Activated CD4-positive, alpha-beta T cell treated with anti-CD3 and anti-CD28 coated beads for 36 hours (primary cell): ENCODE measurements at regions not wholly inside any gene's neighbourhood (a gene's known extent, or its start where the extent isn't known, plus 50 kb on each side); places are given as distances from the start of the nearest gene placed in this dataset.

ENCODE experiments used
- ATAC-seq: fragments of 200-7000 bp; cut with Tn5 transposase; one replicate; pipeline ENCODE4 v1.10.0; 2021; ENCODE audit warnings: mild to moderate bottlenecking, moderate library complexity
- CTCF ChIA-PET: fragments of 350-600 bp; sonication (Branson Sonifier 250); formaldehyde crosslinking; loops from one replicate; lab custom pipeline; 2021; ENCODE audit warnings: antibody characterized with exemption; lab: Charles Lee
- POLR2A ChIA-PET: fragments of 350-600 bp; sonication (Branson Sonifier 250); formaldehyde crosslinking; loops from one replicate; lab custom pipeline; 2021; ENCODE audit warnings: antibody characterized with exemption, inconsistent platforms; lab: Charles Lee
- DNase-seq: peaks from one replicate; pipeline ENCODE4 v3.0.0-alpha.2; 2020
- H3K27ac Mint-ChIP-seq: one replicate; pipeline ENCODE4 v1.8.0; 2021; ENCODE audit warnings: mixed read lengths
- H3K27me3 Mint-ChIP-seq: one replicate; pipeline ENCODE4 v1.8.0; 2021; ENCODE audit warnings: mixed read lengths
- H3K36me3 Mint-ChIP-seq: one replicate; pipeline ENCODE4 v1.8.0; 2021; ENCODE audit warnings: low read depth, mixed read lengths
- H3K4me1 Mint-ChIP-seq: one replicate; pipeline ENCODE4 v1.8.0; 2021; ENCODE audit warnings: mixed read lengths
- H3K4me3 Mint-ChIP-seq: one replicate; pipeline ENCODE4 v1.8.0; 2021; ENCODE audit warnings: mild to moderate bottlenecking, moderate library complexity, mixed read lengths
- H3K9me3 Mint-ChIP-seq: one replicate; pipeline ENCODE4 v1.8.0; 2021; ENCODE audit warnings: low read depth, mixed read lengths
- intact Hi-C, 2 experiments: fragments of 100-400 bp; cut with DNase I in 1 of 2; cut with micrococcal nuclease in 1 of 2; formaldehyde crosslinking; loops; one replicate each; pipeline versions ENCODE4 v1.14.2 to v1.15.1; 2022 to 2024; cut with DNase I, micrococcal nuclease

- ATAC-seq (no peak), DNase-seq (no peak)
- Mint-ChIP-seq H3K27ac (no peak overlapping the region), H3K4me3 (no peak overlapping the region), H3K27me3 (peaks cover 3% of the 10 kb centered on the region), H3K4me1 (no peaks in the 10 kb centered on the region), H3K9me3 (peaks cover 3% of the 10 kb centered on the region), H3K36me3 (no peaks in the 10 kb centered on the region)
- intact Hi-C loops, result no loop called here
- ChIA-PET POLR2A (no interaction called here), CTCF (no interaction called here)
Measured at GRCh38 chr7:131956864-131957263, 400.4 kb upstream of the PODXL start.

- ATAC-seq (no peak), DNase-seq (no peak)
- intact Hi-C loops, result no loop called here
- H3K27me3 Mint-ChIP-seq, result peaks cover 5% of the 10 kb centered on the region
- POLR2A ChIA-PET, result no interaction called here
- CTCF ChIA-PET, result no interaction called here
- no peak overlapping the region for H3K4me3 Mint-ChIP-seq
- H3K36me3 Mint-ChIP-seq, result no peaks in the 10 kb centered on the region
- peaks cover 3% of the 10 kb centered on the region for H3K9me3 Mint-ChIP-seq
- H3K27ac Mint-ChIP-seq, result no peak overlapping the region
- H3K4me1 Mint-ChIP-seq, result no peaks in the 10 kb centered on the region
Measured at GRCh38 chr7:131955679-131956078, 399.3 kb upstream of the PODXL start.

GRCh38 chr7:131953184-131953583, 396.8 kb upstream of the PODXL start:
- Mint-ChIP-seq H3K4me1 (no peaks in the 10 kb centered on the region), H3K27ac (no peak overlapping the region), H3K36me3 (no peaks in the 10 kb centered on the region), H3K4me3 (no peak overlapping the region), H3K9me3 (peaks cover 3% of the 10 kb centered on the region), H3K27me3 (peaks cover 11% of the 10 kb centered on the region)
- CTCF ChIA-PET, result interaction anchor here (0.7 kb wide), 1 partner anchor 43 kb away, joined by 4 read pairs; no protein-coding TSS in a partner anchor
- no peak for ATAC-seq
- no peak for DNase-seq
- POLR2A ChIA-PET, result no interaction called here
- intact Hi-C loops, result no loop called here

GRCh38 chr7:131952365-131952764, 395.9 kb upstream of the PODXL start:
- Mint-ChIP-seq H3K27me3 (peaks cover 15% of the 10 kb centered on the region), H3K36me3 (no peaks in the 10 kb centered on the region), H3K4me3 (no peak overlapping the region), H3K27ac (no peak overlapping the region), H3K9me3 (peaks cover 3% of the 10 kb centered on the region), H3K4me1 (no peaks in the 10 kb centered on the region)
- ChIA-PET CTCF (interaction anchor here (0.7 kb wide), 1 partner anchor 44 kb away, joined by 4 read pairs; no protein-coding TSS in a partner anchor), POLR2A (no interaction called here)
- DNase-seq (no peak), ATAC-seq (no peak)
- intact Hi-C loops, result no loop called here

GRCh38 chr7:131950758-131951157, 394.3 kb upstream of the PODXL start:
- POLR2A ChIA-PET, result no interaction called here
- intact Hi-C loops, result no loop called here
- no peak for DNase-seq
- no peaks in the 10 kb centered on the region for H3K4me1 Mint-ChIP-seq
- CTCF ChIA-PET, result no interaction called here
- no peak for ATAC-seq
- no peak overlapping the region for H3K4me3 Mint-ChIP-seq
- H3K27ac Mint-ChIP-seq, result no peak overlapping the region
- H3K36me3 Mint-ChIP-seq, result no peaks in the 10 kb centered on the region
- no peaks in the 10 kb centered on the region for H3K9me3 Mint-ChIP-seq
- H3K27me3 Mint-ChIP-seq, result peaks cover 22% of the 10 kb centered on the region

- Mint-ChIP-seq H3K4me3 (no peak overlapping the region), H3K27ac (no peak overlapping the region), H3K9me3 (no peaks in the 10 kb centered on the region), H3K4me1 (no peaks in the 10 kb centered on the region), H3K27me3 (peaks cover 23% of the 10 kb centered on the region), H3K36me3 (no peaks in the 10 kb centered on the region)
- CTCF ChIA-PET, result no interaction called here
- DNase-seq (no peak), ATAC-seq (no peak)
- POLR2A ChIA-PET, result no interaction called here
- intact Hi-C loops, result loop anchor here in 1 of 2 experiments (5.0 kb wide), 1 partner anchor 103 kb away; no protein-coding TSS in a partner anchor
Measured at GRCh38 chr7:131949659-131950058, 393.2 kb upstream of the PODXL start.

GRCh38 chr7:131948434-131949053, 392.1 kb upstream of the PODXL start:
- H3K9me3 Mint-ChIP-seq, result no peaks in the 10 kb centered on the region
- intact Hi-C loops, result loop anchor here in 1 of 2 experiments (5.0 kb wide), 1 partner anchor 104 kb away; no protein-coding TSS in a partner anchor
- no peaks in the 10 kb centered on the region for H3K36me3 Mint-ChIP-seq
- H3K4me1 Mint-ChIP-seq, result no peaks in the 10 kb centered on the region
- no peak overlapping the region for H3K27ac Mint-ChIP-seq
- H3K4me3 Mint-ChIP-seq, result no peak overlapping the region
- ChIA-PET CTCF (no interaction called here), POLR2A (no interaction called here)
- ATAC-seq, result no peak
- peaks cover 33% of the 10 kb centered on the region for H3K27me3 Mint-ChIP-seq
- DNase-seq, result no peak

GRCh38 chr7:131947661-131948060, 391.2 kb upstream of the PODXL start:
- H3K27ac Mint-ChIP-seq, result no peak overlapping the region
- CTCF ChIA-PET, result interaction anchor here (1.3 kb wide), 1 partner anchor 88 kb away, joined by 3 read pairs; no protein-coding TSS in a partner anchor
- POLR2A ChIA-PET, result no interaction called here
- DNase-seq, result no peak
- H3K4me1 Mint-ChIP-seq, result no peaks in the 10 kb centered on the region
- H3K9me3 Mint-ChIP-seq, result no peaks in the 10 kb centered on the region
- intact Hi-C loops, result loop anchor here in 1 of 2 experiments (5.0 kb wide), 1 partner anchor 105 kb away; no protein-coding TSS in a partner anchor
- no peak for ATAC-seq
- no peaks in the 10 kb centered on the region for H3K36me3 Mint-ChIP-seq
- peaks cover 35% of the 10 kb centered on the region for H3K27me3 Mint-ChIP-seq
- no peak overlapping the region for H3K4me3 Mint-ChIP-seq

- Mint-ChIP-seq H3K36me3 (no peaks in the 10 kb centered on the region), H3K27me3 (peaks cover 33% of the 10 kb centered on the region), H3K9me3 (no peaks in the 10 kb centered on the region), H3K4me1 (no peaks in the 10 kb centered on the region), H3K4me3 (no peak overlapping the region), H3K27ac (no peak overlapping the region)
- ATAC-seq, result no peak
- intact Hi-C loops, result loop anchor here (1.0 to 5.0 kb wide), 3 partner anchors 103 to 634 kb away; no protein-coding TSS in a partner anchor
- no peak for DNase-seq
- ChIA-PET POLR2A (no interaction called here), CTCF (no interaction called here)
Measured at GRCh38 chr7:131945957-131946544, 389.6 kb upstream of the PODXL start.

GRCh38 chr7:131945313-131945911, 389.0 kb upstream of the PODXL start:
- H3K4me1 Mint-ChIP-seq, result no peaks in the 10 kb centered on the region
- H3K27ac Mint-ChIP-seq, result no peak overlapping the region
- ChIA-PET POLR2A (no interaction called here), CTCF (interaction anchor here (0.6 to 1.1 kb wide), 5 partner anchors 18 to 635 kb away, joined by 3 to 5 read pairs (median 4); no protein-coding TSS in a partner anchor)
- H3K9me3 Mint-ChIP-seq, result no peaks in the 10 kb centered on the region
- intact Hi-C loops, result loop anchor here (1.0 to 5.0 kb wide), 3 partner anchors 104 to 635 kb away; no protein-coding TSS in a partner anchor
- H3K4me3 Mint-ChIP-seq, result no peak overlapping the region
- ATAC-seq, result peak; percentile 64
- no peaks in the 10 kb centered on the region for H3K36me3 Mint-ChIP-seq
- DNase-seq, result peak; percentile 69
- peaks cover 36% of the 10 kb centered on the region for H3K27me3 Mint-ChIP-seq

GRCh38 chr7:131944556-131945069, 388.2 kb upstream of the PODXL start:
- Mint-ChIP-seq H3K4me1 (no peaks in the 10 kb centered on the region), H3K27me3 (peaks cover 33% of the 10 kb centered on the region), H3K9me3 (no peaks in the 10 kb centered on the region), H3K4me3 (no peak overlapping the region), H3K27ac (no peak overlapping the region), H3K36me3 (no peaks in the 10 kb centered on the region)
- intact Hi-C loops, result loop anchor here (1.0 to 5.0 kb wide), 3 partner anchors 105 to 636 kb away; no protein-coding TSS in a partner anchor
- ChIA-PET CTCF (interaction anchor here (0.6 to 1.1 kb wide), 5 partner anchors 19 to 636 kb away, joined by 3 to 5 read pairs (median 4); no protein-coding TSS in a partner anchor), POLR2A (no interaction called here)
- ATAC-seq (no peak), DNase-seq (no peak)
